NCI-H2171 treated with DMSO at 0.1 percent for 48 hours (cell line): ENCODE measurements at regions not wholly inside any gene's neighbourhood (a gene's known extent, or its start where the extent isn't known, plus 50 kb on each side); places are given as distances from the start of the nearest gene placed in this dataset.

ENCODE experiments used
- DNase-seq: peaks from one replicate; lab custom pipeline; 2025; lab: John Stamatoyannopoulos, UW

DNA sequence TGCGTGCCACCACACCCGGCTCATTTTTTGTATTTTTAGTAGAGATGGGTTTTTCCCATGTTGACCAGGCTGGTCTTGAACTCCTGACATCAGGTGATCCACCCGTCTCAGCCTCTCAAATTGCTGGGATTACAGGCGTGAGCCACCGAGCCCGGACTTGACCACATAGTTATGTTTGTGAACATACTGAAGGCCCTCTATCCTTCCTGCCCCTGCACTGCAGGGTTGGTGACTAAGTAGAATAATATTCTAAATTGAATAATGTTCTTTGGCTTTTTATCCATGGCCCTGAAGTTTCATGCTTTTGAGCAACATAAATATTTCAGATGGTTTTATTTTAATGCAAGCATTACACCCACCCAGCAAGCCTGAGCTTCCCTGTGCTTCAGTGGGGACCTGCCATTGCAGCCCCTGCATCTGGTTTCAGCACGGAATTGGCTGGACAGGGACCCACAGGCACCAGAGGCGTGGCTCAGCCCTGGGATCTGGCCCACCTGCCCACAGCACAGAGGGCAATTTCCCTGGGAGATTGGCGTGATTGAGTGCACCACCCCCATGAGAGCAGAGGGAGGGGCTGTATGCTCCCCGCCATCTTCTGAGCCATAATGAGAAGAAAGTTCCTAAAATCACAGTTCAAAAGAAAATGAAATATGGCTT is 460.5 kb downstream of the BRD1 start:
- DNase-seq: no peak

DNA sequence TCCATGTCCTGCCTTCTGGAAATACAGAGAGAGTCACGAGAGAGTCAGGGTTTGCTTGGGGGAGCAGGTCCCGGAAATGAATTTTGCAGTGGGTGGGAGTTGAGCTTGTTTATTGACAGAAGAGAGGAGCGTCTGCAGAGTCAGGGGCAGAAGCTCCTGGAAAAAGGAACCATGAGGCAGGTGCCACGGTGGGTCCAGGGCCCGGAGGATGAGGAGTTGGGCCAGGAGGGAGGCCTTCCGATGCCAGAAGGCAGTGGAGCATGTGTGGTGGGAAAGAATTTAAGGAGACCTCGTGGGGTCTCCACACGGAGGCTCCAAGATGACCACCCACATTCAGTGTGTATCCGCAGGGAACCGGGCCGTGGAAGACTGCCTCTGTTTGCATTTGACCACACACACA is 461.2 kb downstream of the BRD1 start:
- no peak for DNase-seq

DNA sequence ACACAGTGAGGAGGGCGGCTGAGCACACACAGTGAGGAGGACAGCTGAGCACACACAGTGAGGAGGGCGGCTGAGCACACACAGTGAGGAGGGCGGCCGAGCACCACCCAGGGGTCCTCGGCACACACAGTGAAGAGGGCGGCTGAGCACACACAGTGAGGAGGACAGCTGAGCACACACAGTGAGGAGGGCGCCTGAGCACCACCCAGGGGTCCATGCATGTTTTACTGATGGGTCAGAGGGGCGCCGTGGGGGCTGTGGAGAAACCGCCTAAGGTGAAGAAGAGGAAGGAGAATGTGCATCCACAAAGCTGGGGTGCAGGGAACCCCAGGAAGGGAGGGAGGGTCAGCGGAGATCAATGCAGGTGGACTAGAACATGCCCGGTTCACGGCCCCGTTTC is 461.8 kb downstream of the BRD1 start:
- DNase-seq: no peak

DNA sequence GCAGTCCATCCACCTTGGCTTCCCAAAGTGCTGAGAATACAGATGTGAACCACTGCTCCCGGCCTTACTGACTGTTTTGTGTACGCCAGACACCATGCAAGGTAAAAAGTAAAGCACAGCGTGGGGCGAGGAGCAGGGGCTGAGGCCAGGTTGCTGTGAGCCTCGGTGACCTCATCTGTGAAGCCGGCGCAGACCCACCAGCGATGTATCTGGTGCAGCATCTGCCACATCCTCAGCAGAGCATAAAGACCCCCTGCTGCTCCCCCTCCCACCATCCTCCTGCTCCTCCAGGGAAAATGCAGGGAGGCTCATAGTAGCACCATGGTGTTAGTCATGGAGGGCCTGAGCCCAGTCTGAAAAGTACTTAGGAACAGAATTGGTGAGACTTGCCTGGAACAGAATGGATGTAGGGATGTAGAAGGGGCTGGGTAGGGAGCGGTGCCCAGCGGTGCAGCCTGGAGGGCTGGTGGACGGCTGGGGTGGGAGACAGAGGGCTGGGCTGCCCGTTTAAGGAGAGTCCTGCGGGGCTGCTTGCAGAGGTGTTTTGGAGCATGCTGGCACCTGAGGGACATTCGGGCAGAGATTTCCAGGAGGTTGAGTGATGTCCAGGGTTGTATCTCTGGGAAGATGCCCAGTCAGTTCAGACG is 462.4 kb downstream of the BRD1 start:
- DNase-seq: peak; percentile 4

DNA sequence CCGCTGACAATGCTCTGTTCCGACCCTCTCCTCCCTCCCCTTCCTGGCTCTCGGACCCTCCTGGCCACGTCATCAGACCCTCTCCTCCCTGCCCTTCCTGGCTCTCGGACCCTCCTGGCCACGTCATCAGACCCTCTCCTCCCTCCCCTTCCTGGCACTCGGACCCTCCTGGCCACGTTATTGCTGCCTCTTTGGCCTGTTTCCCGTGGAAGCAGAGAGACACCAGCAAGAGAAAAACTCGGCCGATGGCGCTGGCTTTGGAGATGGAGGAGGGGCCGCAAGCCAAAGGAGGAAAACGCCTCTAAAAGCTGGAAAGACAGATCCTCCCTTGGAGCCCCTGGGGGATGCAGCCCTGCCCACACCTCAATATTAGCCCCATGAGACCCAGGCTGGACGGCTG is 463.3 kb downstream of the BRD1 start:
- no peak for DNase-seq

DNA sequence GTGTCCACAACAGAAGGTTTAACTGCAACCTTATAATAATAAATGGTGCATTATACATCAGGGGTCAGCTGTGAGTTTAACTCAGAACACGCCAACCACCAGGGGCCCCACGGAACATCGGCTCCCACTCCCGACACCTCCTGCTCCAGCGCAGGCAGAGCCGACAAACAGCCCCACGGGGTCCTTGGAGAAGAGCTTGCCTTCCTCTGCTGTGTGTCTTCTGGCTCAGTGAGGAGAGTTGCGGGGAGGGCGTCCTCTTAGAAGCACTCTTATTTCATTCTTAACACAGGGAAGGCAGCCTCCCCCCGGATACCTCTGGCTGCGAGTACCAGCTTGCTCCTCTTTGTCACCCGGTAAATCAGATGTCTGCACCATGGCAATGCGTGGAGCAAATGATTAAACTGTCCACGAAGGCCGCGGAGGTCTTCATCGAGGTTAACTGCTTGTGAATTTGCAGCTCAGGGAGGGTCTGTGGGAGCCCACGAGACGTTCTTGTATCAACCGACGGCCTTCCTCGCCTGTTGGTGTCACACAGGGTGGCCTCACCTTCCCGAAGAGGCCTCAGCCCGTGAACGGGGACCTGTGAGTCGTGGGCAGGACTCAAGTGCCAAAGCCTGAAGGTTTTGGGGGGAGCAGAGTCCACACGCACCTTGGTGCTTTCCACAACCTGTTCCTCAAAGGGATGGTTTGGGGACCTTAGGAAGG is 464.0 kb downstream of the BRD1 start:
- DNase-seq: no peak

DNA sequence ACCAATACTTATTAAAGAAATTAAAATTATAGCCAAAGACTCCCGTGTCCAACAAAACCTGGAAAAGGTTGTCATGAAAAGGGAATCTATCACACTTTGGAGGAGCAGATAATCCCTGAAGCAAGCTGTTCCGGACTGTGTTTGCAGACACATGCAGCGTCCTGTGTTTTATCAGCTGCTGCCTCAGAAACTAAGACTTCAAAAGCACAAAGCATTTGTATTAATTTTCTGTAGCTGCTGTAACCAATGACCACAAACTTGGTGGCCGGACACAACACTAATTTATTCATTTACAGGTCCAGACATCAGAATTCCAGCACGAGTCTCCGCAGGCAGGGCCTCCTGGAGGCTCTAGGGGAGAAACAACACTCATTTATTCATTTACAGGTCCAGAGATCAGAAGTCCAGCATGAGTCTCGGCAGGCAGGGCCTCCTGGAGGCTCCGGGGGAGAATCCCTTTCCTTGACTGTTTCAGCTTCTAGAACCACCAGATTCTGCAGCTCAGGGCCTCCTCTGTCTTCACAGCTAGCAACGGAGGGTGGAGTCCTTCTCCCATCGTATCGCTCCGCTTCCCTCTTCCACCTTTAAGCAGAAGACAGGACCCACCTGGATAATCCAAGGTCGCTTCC is 465.3 kb downstream of the BRD1 start:
- no peak for DNase-seq

DNA sequence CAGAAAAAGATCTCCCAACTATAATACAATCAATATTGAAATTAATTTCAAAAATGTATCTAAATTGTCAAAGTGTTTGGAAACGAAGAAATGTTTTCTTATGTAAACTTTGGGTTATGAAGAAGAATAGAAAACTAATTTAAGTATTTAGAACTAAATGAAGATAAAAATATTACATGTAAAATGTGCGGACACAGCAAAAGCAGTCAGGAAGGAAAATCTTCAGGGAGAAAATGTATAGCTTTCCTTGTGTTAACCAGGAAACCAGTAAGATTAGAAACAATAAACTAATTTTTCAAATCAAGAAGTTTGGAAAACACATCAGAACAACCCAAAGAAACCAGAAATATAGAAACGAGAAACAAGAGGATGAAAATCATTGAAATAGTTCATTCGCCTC is 466.5 kb downstream of the BRD1 start:
- no peak for DNase-seq

DNA sequence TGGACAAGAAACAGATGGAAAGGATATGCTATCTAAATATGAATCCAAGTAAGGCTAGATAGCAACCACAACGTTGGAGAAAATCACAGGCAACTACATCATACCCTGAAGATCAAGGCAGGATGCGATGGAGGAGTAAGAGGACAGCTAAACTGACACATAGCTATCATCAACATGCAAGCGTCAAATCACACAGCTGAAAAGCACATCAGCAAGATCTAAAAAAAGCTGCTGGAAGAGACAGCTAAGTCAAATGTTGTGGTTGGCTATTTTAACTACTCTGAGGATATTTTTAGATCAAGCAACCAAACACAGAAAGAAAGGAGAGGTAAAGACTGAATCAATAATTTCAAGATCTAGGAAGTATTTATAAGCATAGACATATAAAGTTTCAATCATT is 466.9 kb downstream of the BRD1 start:
- no peak for DNase-seq

DNA sequence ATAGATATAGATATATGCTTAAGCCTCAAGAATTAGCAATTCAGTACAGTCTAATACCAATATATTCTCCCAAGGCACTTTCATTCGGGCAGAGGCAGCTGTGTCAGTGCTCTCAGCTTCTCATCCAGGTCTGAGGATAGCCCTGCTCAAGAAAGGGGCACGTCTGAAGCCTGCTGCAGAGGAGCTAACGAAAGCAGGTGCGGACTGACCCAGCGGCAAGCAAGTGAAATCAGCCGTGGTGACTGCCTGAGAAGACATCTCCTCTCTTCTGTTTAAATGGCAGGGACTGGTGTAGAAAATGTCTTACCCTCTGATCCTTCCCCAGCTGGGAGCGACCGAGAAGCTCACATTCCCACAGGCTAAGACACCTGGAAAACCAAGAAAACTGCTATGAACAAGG is 468.6 kb downstream of the BRD1 start:
- DNase-seq: no peak

DNA sequence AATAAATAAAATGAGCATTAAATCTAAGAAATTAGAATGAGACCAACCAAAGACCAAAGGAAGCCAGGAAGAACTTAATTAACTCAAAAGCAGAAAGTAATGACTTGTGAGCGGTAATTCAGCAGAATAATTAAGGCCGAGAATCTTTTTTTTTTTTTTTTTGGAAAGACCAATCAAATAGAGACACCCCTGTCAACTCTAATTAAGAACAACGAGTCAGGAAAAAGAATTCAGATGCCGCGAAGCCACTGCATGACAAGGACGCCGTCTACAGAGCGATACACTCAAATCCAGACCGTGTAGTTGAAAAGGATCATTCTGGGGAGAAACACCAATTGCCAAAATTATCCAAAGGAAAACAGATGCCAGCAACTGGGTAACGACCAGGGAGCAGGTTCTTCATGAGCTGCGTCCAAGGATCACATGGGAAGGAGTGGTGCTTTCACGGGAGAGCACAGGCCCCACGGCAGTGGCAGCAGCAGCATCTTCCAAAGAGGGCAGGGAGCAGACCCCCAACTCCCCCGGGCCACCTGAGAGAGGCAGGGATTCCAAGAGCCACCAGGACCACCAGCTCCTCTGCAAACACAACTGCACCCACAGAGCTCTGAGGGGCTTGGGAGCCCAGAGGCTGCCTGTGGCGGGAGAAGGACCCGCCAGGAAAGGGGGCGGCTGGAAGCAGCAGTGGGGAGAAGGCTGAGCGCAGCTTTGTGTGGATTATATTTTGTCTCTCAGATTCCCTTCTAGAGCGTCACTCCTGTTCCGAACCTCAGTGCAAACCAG is 469.8 kb downstream of the BRD1 start:
- no peak for DNase-seq

DNA sequence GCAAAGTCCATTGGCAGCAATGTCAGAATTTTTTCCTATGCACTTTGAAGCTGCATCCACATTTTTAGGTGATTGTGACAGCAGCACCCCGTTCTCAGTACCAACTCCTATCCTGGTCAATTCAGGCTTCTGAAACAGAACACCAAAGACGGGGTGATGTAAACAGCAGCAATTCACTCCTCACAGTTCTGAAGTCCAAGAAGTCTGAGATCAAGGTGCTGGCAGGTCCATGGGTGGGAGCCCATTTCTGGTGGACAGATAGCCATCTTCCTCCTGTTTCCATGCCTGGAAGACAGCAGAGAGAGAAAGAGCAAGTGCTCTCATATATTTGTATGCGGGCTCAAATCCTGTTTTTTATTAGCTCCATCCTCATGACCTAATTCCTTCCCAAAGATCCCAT is 471.2 kb downstream of the BRD1 start:
- no peak for DNase-seq

DNA sequence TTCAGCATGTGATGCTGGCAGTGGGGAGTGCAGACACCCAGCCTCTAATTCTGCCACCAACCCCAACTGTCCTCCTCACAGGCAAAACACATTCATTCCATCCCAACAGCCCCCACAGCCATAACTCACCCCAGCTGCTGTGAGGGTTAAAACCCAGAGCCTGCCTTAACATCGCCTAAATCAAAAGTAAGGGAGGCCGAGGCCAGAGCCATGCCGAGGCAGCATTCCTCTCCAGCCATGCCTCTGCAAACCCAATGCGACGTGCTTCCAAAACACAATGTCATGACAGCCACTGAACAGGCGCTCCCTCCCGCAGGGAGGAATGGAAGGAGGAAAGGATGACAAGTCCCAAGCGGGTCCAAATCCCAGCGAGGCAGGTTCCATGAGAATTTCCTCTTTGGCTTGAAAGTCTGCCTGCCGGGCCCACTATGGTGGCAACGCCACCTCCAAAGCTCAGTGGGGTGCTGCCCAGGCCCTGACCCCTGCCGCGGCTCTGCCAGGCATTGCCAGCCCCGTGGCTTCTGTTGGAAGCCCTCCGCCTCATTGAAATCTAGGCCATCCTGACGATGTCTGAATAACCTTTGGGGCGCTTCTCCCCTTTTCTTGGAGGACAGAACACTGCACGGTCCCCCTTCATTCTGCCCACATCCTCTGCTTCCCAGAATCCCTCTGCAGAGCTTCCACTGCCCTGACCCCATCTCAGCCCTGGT is 472.3 kb downstream of the BRD1 start:
- DNase-seq: no peak

DNA sequence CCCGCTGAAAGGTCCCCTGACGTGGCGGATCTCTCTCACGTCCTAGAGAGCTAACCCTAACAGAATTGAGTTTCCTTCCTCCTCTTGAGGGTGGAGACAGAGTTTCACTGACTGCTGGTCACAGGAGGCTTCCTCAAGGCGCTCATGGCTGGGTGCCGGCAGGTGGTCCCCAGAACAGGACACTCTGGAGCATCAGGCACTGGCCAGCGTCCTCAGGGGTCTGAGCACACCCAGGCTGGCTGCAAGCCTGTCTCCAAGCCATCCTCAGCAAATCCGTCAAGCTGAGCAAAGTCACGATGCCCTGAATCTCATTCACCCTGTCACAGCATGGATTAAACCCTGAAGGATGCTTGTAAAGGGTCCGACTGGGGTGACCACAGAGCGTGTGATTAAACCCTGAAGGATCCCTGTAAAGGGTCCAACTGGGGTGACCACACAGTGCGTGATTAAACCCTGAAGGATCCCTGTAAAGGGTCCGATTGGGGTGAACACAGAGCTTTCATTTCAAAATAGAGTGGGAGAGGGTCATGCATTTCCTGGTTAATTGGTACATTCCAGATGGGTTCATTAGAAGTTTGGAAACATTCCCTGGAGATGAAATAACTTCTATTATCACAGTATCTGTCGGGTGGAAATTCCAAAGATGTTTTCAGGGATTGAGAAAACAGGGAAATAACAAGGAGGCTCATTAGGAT is 473.0 kb downstream of the BRD1 start:
- no peak for DNase-seq

DNA sequence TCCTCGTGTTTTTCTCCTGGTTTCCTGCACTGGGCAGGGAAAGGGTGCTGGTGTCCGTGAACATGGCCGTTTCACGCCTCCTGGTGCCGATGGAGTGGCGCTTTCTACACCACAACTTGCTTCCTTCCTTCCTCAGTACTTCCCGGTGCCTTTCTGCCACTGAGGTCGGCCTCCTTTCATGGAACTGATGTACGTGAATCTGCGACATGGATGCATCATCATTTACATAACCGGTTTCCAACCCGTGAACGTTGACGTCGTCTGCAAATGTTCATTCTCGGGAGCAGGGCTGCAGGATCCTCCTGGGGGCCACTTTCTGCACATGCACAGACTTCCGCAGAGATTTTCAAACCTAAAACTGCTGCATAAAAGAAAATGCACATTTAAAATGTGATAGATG is 474.4 kb downstream of the BRD1 start:
- no peak for DNase-seq

DNA sequence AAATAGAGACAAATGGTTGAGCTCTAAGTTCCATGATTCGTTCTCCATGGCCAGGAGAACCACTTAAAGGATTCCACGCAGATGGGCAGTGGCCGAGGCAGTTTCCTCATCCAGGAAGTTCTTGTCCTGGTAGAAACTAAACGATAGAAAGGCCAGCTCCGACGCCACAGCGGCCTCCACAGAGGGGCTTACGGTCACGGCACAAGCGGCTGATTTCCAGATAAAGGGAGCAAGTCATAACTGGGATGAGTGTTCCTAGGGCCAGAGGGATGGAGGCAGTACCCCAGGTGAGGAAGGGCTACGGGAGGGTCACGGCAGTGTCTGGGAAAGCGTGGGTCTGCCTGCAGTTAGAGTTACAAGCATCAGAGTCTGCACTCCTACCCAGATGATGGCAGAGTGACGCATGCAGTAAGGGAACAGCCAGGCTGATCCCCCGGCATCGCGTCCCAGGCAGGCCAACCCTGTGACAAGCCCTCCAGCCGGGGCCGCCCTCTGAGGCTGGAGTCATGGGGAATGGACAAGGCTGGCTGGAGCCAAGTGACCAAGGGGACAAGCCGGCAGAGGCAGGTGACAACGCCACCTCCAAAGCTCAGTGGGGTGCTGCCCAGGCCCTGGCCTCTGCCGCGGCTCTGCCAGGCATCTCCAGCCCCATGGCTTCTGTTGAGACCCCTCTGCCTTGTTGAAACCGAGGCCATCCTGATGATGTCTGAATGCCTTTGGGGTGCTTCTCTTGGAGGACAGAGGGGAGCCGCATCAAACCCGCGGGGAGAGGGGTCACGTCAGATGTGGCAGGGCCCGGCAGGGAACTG is 475.1 kb downstream of the BRD1 start:
- no peak for DNase-seq

DNA sequence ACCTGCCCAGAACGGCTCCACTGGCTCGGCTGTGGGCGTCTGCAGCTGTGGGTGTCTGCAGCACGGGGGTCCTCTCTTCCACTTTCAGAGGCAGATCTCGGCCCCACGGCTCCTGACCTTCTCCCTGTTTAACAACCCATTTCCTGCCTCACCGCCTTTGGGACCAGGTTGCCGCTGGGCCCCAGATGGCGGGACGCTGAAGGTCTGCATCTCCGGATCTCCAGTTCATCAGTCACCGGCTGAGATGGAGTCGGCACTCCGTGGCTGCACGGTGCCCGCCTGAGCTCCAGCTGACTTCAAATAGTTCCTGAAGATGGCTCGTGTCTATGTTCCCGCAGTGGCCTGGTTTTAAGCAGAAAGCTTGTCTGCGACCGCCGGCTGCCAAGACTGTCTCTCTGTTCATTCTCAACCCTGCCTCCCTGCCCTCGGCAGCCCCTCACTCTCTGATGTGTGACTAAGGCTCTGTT is 475.9 kb downstream of the BRD1 start:
- DNase-seq: no peak

DNA sequence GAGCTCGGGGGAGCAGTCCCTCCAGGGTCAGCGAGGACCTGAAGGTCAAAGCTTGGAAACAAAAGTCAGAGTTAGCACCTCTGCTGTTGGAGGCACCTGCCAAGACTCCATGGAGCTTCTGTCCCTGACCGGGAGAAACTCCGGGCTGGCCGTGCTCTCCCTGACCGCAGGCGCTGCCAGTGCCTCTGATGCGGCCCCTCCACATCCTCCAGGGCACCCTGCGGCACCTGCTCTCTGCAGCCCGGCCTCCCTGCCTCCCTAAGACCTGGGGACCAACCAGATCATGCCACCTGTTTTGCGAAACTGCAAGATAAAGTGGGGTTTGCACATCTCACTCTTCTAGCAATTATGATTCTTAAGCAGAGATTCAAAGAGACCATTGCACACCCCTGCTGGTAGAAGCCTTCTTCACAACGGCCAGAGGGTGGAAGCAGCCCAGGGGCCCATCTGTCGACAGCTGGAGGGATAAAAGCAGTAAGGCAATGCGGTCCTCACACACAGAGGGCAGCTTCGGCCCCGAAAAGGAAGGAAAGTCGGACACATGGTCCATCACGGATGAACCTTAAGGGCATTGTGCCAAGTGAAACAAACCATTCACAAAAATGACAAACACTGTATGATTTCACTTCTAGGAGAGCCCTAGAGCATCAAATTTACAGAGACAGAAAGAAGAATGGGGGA is 477.1 kb downstream of the BRD1 start:
- DNase-seq: no peak

DNA sequence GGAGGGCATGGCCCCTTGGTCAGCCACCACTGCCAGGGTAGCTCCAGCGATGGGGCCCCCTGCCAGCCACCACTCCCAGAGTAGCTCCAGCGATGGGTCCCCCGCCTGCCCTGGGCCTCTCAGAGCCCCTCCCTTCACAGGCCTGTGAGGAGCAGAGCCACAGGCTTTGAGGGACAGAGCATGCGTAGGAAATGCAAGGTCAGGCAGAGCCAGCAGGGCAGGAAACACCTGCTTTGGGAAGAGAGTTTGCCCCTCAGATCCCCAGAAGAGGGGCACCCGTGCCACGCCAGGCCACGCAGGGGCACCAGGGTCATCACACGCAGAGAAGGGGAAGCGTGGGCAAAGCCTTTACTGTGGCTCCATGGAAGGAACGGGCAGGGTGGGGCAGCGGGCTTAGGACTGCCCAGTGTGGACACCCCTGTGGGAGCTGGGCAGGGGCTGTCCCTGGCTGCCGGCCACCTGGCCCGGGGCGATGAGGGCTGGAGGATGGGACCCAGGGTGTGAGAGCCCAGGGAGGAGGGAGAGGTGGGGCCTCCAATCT is 477.8 kb downstream of the BRD1 start:
- DNase-seq: no peak
